ENCODE measurements at regions not wholly inside any gene's neighbourhood (a gene's known extent, or its start where the extent isn't known, plus 50 kb on each side); places are given as distances from the start of the nearest gene placed in this dataset.

DNA sequence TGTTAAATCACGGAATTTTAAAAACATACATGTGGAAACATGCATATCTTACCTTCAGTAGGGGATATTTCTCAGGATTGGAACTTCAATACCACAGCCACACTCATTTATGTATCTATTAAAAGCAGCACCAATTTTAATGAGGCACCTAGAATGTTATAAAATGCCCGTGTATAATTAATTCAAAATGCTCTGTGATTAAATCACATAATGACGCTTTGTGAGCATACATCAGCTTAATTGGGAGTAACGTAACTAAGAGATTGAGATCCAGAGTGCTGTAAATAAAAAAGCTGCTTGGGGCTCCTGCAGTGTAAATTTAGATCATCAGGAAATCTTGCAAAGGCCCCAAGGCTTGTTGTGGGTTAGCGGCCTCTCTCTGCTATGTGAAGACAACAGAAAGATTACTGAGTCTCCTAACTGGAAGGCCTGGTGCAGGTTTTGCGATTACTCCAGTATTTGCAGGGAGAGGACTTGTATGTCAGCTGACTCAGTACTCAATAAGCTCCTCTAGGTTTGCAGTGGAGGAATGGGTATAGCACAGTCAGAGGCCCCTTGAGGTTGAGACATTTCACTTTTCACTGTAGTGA, 195.5 kb upstream of the PHYHIPL start:
- DNase-seq = no peak
- Mint-ChIP-seq H3K36me3 (ENCODE audit: low read depth) (no peaks in the 10 kb centered on the region), H3K27me3 (ENCODE audit: insufficient read depth) (peaks cover 4% of the 10 kb centered on the region; the same call in 1 of the 2 replicates), H3K9me3 (no peaks in the 10 kb centered on the region), H3K4me3 (no peak overlapping the region), H3K4me1 (ENCODE audit: low read depth) (no peaks in the 10 kb centered on the region), H3K27ac (no peak overlapping the region)
- TF ChIP-seq, protein P1, sequence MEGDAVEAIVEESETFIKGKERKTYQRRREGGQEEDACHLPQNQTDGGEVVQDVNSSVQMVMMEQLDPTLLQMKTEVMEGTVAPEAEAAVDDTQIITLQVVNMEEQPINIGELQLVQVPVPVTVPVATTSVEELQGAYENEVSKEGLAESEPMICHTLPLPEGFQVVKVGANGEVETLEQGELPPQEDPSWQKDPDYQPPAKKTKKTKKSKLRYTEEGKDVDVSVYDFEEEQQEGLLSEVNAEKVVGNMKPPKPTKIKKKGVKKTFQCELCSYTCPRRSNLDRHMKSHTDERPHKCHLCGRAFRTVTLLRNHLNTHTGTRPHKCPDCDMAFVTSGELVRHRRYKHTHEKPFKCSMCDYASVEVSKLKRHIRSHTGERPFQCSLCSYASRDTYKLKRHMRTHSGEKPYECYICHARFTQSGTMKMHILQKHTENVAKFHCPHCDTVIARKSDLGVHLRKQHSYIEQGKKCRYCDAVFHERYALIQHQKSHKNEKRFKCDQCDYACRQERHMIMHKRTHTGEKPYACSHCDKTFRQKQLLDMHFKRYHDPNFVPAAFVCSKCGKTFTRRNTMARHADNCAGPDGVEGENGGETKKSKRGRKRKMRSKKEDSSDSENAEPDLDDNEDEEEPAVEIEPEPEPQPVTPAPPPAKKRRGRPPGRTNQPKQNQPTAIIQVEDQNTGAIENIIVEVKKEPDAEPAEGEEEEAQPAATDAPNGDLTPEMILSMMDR (IDR thresholded peaks at IDR 0.05) = no peak

DNA sequence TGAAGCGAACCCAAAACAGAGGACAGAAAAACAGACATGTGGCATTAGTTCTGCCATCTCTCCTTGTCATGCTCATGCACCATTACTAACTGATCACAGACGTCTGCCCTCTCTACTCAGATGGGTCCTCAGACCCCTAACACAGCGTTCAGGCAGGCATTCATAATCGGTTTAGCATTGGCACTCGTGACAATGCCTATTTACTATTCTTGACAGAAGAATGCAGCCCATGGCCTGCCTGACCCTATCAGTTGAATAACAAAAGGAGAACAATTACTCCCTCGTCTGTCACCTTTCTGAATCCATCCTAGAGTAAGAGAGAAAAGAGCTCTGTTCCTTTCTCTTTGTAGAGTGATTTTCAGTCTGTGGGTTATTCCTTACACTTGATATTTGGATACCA, 194.6 kb upstream of the PHYHIPL start:
- Mint-ChIP-seq H3K4me3 (no peak overlapping the region), H3K27ac (no peak overlapping the region), H3K4me1 (ENCODE audit: low read depth) (no peaks in the 10 kb centered on the region), H3K27me3 (ENCODE audit: insufficient read depth) (peaks cover 6% of the 10 kb centered on the region; the same call in 1 of the 2 replicates), H3K36me3 (ENCODE audit: low read depth) (no peaks in the 10 kb centered on the region), H3K9me3 (no peaks in the 10 kb centered on the region)
- DNase-seq = no peak
- TF ChIP-seq, protein P1 (IDR thresholded peaks at IDR 0.05) = no peak

DNA sequence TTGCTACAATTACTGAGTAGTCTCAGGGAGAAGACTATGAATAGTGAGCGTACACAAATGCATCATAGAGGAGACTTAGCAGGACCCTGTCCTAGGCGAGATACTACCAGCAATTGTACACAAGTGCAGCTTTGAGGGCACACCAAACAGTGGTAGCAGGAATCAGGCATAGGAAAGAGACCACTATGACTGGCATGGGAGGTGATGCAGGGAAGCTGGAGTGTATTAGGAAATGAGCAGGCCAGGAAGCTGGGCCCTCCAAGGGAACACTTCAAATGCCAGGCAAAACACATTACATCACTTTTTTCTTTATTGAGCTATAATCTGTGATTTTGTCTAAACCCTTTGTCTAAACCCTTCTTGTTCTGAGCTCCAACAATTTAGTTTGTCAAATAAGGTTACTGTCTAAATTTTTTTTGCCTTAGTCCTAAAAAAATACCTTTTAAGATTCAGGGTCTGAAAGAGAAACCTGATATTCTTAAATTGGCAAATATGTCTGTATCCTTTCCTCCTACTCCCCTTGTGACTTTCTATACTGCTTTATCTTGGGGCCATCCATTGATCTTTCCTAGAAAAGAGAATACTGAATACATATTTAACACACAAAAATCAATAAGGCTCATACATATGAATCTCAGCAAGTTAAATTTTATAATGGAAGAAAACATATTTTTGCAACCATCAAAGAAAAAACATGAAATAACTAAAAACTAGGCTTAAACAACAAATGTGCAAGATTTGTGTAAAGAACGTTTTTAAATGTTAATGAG, 193.8 kb upstream of the PHYHIPL start:
- Mint-ChIP-seq H3K4me3 (no peak overlapping the region), H3K4me1 (ENCODE audit: low read depth) (no peaks in the 10 kb centered on the region), H3K9me3 (no peaks in the 10 kb centered on the region), H3K27me3 (ENCODE audit: insufficient read depth) (peaks cover 8% of the 10 kb centered on the region; the same call in 1 of the 2 replicates), H3K36me3 (ENCODE audit: low read depth) (no peaks in the 10 kb centered on the region), H3K27ac (no peak overlapping the region)
- TF ChIP-seq, protein P1 (IDR thresholded peaks at IDR 0.05) = no peak
- no peak for DNase-seq

DNA sequence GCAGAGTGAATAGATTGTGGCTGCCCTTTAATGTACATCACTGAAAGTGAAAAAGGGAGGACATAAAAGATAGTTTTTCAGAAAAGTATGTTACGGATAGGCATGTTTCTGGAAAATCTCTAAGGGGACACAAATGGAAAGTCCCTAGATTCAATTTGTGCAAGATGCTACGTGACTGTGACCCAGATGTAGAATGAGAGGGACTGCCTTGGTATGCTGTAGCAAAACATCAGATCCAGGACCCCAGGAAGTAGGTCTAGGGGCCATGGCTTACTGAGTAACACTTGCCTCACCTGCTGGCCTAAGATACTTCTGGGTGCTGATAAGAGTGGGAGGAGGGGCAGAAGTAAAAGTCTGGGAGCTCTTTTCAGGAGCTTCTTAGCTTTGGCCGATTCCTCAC, 191.2 kb upstream of the PHYHIPL start:
- Mint-ChIP-seq H3K27me3 (ENCODE audit: insufficient read depth) (peaks cover 5% of the 10 kb centered on the region; the same call in 1 of the 2 replicates), H3K9me3 (no peaks in the 10 kb centered on the region; the same call in 1 of the 2 replicates), H3K4me3 (no peak overlapping the region), H3K27ac (no peak overlapping the region), H3K36me3 (ENCODE audit: low read depth) (no peaks in the 10 kb centered on the region), H3K4me1 (ENCODE audit: low read depth) (no peaks in the 10 kb centered on the region)
- DNase-seq = no peak
- TF ChIP-seq, protein P1 (IDR thresholded peaks at IDR 0.05) = no peak

DNA sequence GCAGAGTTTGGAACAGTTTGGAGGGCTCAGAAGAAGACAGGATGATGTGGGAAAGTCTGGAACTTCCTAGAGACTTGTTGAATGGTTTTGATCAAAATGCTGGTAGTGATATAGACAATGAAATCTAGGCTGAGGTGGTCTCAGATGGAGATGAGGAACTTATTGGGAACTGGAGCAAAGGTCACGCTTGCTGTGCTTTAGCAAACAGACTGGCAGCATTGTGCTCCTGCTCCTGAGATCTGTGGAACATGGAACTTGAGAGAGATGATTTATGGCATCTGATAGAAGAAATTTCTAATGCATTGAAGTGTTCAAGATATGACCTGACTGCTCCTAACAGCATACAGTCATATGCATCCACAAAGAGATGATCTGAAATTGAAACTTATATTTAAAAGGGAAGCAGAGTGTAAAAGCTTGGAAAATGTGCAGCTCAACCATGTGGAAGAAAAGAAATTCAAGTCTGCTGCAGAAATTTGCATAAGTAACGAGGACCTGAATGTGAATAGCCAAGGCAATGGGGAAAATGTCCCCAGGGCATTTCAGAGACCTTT, 186.9 kb upstream of the PHYHIPL start:
- no peak for DNase-seq
- TF ChIP-seq, protein P1 (IDR thresholded peaks at IDR 0.05) = no peak
- Mint-ChIP-seq H3K36me3 (ENCODE audit: low read depth) (no peaks in the 10 kb centered on the region), H3K9me3 (no peaks in the 10 kb centered on the region; the same call in 1 of the 2 replicates), H3K27ac (no peak overlapping the region), H3K4me3 (no peak overlapping the region), H3K27me3 (ENCODE audit: insufficient read depth) (peaks cover 9% of the 10 kb centered on the region), H3K4me1 (ENCODE audit: low read depth) (no peaks in the 10 kb centered on the region)

Data from HFFc6 (cell line).